WERI-Rb-1 (cell line): ENCODE measurements at regions not wholly inside any gene's neighbourhood (a gene's known extent, or its start where the extent isn't known, plus 50 kb on each side); places are given as distances from the start of the nearest gene placed in this dataset.

Experiments used
- DNase-seq: peaks from one replicate; pipeline ENCODE4 v3.0.0-alpha.2; 2020
- H3K27ac ChIP-seq: fragments of 250-450 bp; sonication (Bioruptor Pico); 2 replicates; pipeline ENCODE4 v1.5.1; 2020; ENCODE audit warnings: mild to moderate bottlenecking, moderate library complexity
- H3K27me3 ChIP-seq: fragments of 250-450 bp; sonication (Bioruptor Pico); 2 replicates; pipeline ENCODE4 v1.5.1; 2021; ENCODE audit warnings: mild to moderate bottlenecking, low read depth, moderate library complexity; ENCODE audit not compliant: insufficient read depth, severe bottlenecking
- H3K36me3 ChIP-seq: fragments of 250-450 bp; sonication (Bioruptor Pico); 2 replicates; pipeline ENCODE4 v1.5.1; 2020; ENCODE audit warnings: mild to moderate bottlenecking, moderate library complexity
- H3K4me3 ChIP-seq: 2 replicates; pipeline ENCODE4 v1.5.1; 2011; ENCODE audit warnings: low read depth, mild to moderate bottlenecking, control low read depth, low read length
- H3K9me3 ChIP-seq: fragments of 250-450 bp; sonication (Bioruptor Pico); 2 replicates; pipeline ENCODE4 v1.5.1; 2021; ENCODE audit warnings: mild to moderate bottlenecking, moderate library complexity; ENCODE audit not compliant: severe bottlenecking
- CTCF ChIP-seq: IDR thresholded peaks from 2 replicates; pipeline ENCODE4 v1.5.1; 2011; ENCODE audit warnings: low read depth, mild to moderate bottlenecking, control low read depth, inconsistent platforms, low read length

GRCh38 chr11:19607656-19608360, 104.8 kb upstream of the NAV2 start:
- no peak for DNase-seq
- no peak for TF ChIP-seq CTCF
- no peaks in the 10 kb centered on the region for H3K36me3 ChIP-seq
- no peak overlapping the region for H3K27ac ChIP-seq
- peaks cover 29% of the 10 kb centered on the region for H3K27me3 ChIP-seq
- H3K9me3 ChIP-seq: peaks cover 7% of the 10 kb centered on the region
- no peak overlapping the region for H3K4me3 ChIP-seq

- peaks cover 5% of the 10 kb centered on the region for H3K9me3 ChIP-seq
- DNase-seq: no peak
- H3K27ac ChIP-seq: no peak overlapping the region
- H3K36me3 ChIP-seq: no peaks in the 10 kb centered on the region
- peaks cover 33% of the 10 kb centered on the region for H3K27me3 ChIP-seq
- no peak overlapping the region for H3K4me3 ChIP-seq
- TF ChIP-seq CTCF: no peak
Measured at GRCh38 chr11:19606856-19607655, 105.6 kb upstream of the NAV2 start.

GRCh38 chr11:19605520-19606371, 106.9 kb upstream of the NAV2 start:
- Histone ChIP-seq H3K9me3 (no peaks in the 10 kb centered on the region), H3K27ac (no peak overlapping the region), H3K27me3 (peaks cover 39% of the 10 kb centered on the region), H3K4me3 (no peak overlapping the region), H3K36me3 (no peaks in the 10 kb centered on the region)
- no peak for TF ChIP-seq CTCF
- DNase-seq: no peak

DNA sequence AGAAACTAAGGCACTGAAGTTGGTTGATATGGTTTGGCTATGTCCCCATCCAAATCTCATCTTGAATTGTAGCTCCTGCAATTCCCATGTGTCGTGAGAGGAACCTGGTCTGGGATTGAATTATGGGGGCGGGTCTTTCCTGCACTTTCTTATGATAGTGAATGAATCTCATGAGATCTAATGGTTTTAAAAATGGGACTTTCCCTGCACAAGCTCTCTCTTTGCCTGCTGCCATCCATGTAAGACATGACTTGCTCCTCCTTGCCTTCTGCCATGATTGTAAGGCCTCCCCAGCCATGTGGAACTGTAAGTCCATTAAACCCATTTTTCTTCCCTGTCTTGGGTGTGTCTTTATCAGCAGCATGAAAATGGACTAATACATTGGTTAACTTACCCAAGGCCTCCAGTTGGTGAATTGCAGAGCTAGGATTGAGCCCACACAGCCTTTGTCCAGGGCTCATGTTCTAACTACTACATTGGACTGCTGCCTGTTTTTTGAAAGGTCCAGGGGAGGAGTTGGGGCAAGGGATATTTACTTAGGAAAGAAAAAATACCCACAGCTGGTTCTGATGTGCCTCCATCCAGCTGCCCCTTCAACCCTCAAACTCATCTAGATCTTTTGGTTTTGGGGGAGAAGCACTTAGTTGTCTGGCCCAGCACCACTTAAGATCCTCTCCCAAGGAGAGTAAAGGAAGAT, 107.8 kb upstream of the NAV2 start:
- Histone ChIP-seq H3K4me3 (no peak overlapping the region), H3K27me3 (peaks cover 45% of the 10 kb centered on the region), H3K36me3 (no peaks in the 10 kb centered on the region), H3K27ac (no peak overlapping the region), H3K9me3 (no peaks in the 10 kb centered on the region)
- no peak for TF ChIP-seq CTCF
- no peak for DNase-seq

- TF ChIP-seq CTCF: no peak
- Histone ChIP-seq H3K4me3 (no peak overlapping the region), H3K27ac (no peak overlapping the region), H3K36me3 (no peaks in the 10 kb centered on the region), H3K27me3 (peaks cover 42% of the 10 kb centered on the region), H3K9me3 (no peaks in the 10 kb centered on the region)
- DNase-seq: no peak
Measured at GRCh38 chr11:19603771-19604170, 108.9 kb upstream of the NAV2 start.
